Activated B cell treated with CpG ODN at 0.5 μM for 24 hours (primary cell): ENCODE measurements at regions not wholly inside any gene's neighbourhood (a gene's known extent, or its start where the extent isn't known, plus 50 kb on each side); places are given as distances from the start of the nearest gene placed in this dataset.

Source experiments
- ATAC-seq: fragments of 200-7000 bp; cut with Tn5 transposase; one replicate; pipeline ENCODE4 v1.10.0; 2021; ENCODE audit warnings: low read depth, mild to moderate bottlenecking, moderate library complexity
- CTCF ChIA-PET: fragments of 350-600 bp; sonication (Branson Sonifier 250); formaldehyde crosslinking; loops from one replicate; lab custom pipeline; 2021; ENCODE audit warnings: antibody characterized with exemption; lab: Charles Lee
- POLR2A ChIA-PET: fragments of 350-600 bp; sonication (Branson Sonifier 250); formaldehyde crosslinking; loops from one replicate; lab custom pipeline; 2021; ENCODE audit warnings: antibody characterized with exemption; lab: Charles Lee
- DNase-seq: peaks from one replicate; pipeline ENCODE4 v3.0.0; 2022
- H3K27ac Mint-ChIP-seq: one replicate; pipeline ENCODE4 v1.8.0; 2020; ENCODE audit warnings: mixed read lengths
- H3K27me3 Mint-ChIP-seq: one replicate; pipeline ENCODE4 v1.8.0; 2021; ENCODE audit warnings: mixed read lengths
- H3K36me3 Mint-ChIP-seq: one replicate; pipeline ENCODE4 v1.8.0; 2021; ENCODE audit warnings: low read depth, mixed read lengths
- H3K4me1 Mint-ChIP-seq: one replicate; pipeline ENCODE4 v1.8.0; 2021; ENCODE audit warnings: mixed read lengths
- H3K4me3 Mint-ChIP-seq: one replicate; pipeline ENCODE4 v1.8.0; 2020; ENCODE audit warnings: mild to moderate bottlenecking, mixed read lengths
- H3K9me3 Mint-ChIP-seq: one replicate; pipeline ENCODE4 v1.8.0; 2020; ENCODE audit warnings: mixed read lengths
- intact Hi-C: fragments of 100-400 bp; cut with micrococcal nuclease; formaldehyde crosslinking; loops from one replicate; pipeline ENCODE4 v1.15.1; 2024
- TF ChIP-seq, protein P1 (sequence below): fragments of 200-600 bp; IDR thresholded peaks from one replicate; pipeline ENCODE4 v1.8.0; 2022; ENCODE audit warnings: antibody characterized with exemption, mild to moderate bottlenecking

DNA sequence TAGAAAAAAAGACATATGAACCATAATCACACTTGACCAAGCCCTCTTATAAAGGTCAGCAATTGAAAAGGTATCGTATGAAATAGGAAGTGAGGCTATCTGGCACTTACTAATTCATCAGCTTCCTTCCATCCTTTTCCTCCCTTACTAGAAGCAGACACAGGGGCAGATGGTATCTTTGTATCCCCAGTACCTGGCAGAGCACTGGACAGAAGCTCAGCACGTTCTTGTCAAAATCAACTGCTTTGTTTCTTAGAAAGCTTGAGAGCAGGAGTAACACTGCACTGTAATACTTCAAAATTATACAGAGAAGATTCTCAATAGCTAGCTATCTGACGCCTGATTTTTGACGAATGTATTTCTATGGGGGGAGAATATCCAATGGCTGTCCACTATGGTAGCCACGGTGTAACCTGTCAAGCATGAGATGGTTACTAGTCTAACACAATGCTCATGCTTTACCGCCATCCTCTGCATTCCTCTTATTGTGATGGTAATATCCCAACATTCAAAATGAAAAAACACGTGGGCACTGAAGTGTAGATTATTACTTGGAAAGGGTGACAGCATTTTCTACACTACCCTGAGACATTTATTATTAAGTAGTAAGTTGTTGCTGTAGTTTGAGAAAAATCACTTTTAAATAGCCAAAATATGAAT lies 175.6 kb downstream of the SIPA1L2 start:
- Mint-ChIP-seq H3K4me3 (no peak overlapping the region), H3K27ac (no peak overlapping the region), H3K4me1 (no peaks in the 10 kb centered on the region), H3K9me3 (no peaks in the 10 kb centered on the region), H3K27me3 (no peaks in the 10 kb centered on the region), H3K36me3 (no peaks in the 10 kb centered on the region)
- TF ChIP-seq, protein P1, sequence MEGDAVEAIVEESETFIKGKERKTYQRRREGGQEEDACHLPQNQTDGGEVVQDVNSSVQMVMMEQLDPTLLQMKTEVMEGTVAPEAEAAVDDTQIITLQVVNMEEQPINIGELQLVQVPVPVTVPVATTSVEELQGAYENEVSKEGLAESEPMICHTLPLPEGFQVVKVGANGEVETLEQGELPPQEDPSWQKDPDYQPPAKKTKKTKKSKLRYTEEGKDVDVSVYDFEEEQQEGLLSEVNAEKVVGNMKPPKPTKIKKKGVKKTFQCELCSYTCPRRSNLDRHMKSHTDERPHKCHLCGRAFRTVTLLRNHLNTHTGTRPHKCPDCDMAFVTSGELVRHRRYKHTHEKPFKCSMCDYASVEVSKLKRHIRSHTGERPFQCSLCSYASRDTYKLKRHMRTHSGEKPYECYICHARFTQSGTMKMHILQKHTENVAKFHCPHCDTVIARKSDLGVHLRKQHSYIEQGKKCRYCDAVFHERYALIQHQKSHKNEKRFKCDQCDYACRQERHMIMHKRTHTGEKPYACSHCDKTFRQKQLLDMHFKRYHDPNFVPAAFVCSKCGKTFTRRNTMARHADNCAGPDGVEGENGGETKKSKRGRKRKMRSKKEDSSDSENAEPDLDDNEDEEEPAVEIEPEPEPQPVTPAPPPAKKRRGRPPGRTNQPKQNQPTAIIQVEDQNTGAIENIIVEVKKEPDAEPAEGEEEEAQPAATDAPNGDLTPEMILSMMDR = no peak
- ATAC-seq = no peak
- intact Hi-C loops = no loop called here
- ChIA-PET CTCF (no interaction called here), POLR2A (no interaction called here)
- DNase-seq = no peak

DNA sequence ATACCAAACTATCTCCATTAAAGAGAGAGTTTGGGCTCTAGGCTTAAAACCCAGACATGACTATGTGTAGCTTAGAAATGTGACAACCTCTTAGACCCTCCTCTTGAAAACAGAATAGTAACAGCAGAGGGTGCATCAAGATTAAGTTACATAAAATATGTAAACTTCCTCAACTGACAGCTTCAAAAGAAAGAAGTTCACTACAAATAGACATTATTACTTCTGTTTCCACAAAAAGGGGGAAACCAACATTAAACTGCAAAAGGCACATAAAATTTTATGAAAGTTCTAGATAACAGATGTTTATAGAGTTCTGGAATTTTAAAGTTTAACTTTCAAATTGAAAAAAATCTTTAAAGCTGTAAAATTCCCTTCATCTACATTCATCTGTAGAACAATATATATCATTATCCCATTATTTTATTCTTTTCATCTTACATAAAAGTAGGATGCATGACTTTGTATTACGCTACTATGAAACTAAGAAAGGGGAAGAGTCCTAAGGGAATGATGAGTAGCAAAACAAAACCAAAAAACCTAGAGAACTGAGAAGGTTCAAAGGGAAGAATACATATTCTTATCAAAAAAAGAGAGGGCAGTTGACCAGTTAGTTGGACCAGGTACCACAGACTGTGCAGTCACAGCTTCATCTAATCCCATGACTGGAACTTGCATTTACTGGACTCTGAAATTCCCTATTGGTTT lies 177.0 kb downstream of the SIPA1L2 start:
- ATAC-seq = no peak
- no peak overlapping the region for H3K27ac Mint-ChIP-seq
- POLR2A ChIA-PET = no interaction called here
- no peak for DNase-seq
- intact Hi-C loops = no loop called here
- H3K4me1 Mint-ChIP-seq = no peaks in the 10 kb centered on the region
- CTCF ChIA-PET = no interaction called here
- no peaks in the 10 kb centered on the region for H3K27me3 Mint-ChIP-seq
- H3K36me3 Mint-ChIP-seq = no peaks in the 10 kb centered on the region
- H3K4me3 Mint-ChIP-seq = no peak overlapping the region
- no peaks in the 10 kb centered on the region for H3K9me3 Mint-ChIP-seq
- TF ChIP-seq, protein P1 = no peak

DNA sequence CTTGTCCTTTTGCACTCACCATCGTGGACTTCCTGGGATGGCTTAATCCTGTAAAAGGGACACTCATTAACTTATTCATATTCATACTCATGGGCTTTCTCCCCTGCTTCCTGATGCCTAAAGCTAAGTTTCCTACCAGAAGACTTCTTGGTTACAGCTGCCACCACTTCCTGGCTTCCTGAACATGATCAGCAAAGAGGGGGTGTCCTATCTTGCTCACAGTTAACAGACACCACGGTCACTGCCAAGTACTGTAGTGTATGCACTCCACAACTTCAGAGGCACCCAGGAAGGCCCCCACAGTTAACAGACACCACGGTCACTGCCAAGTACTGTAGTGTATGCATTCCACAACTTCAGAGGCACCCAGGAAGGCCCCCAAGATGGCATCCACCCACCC lies 177.8 kb downstream of the SIPA1L2 start:
- no peaks in the 10 kb centered on the region for H3K36me3 Mint-ChIP-seq
- intact Hi-C loops = no loop called here
- ATAC-seq (no peak), DNase-seq (no peak)
- ChIA-PET CTCF (no interaction called here), POLR2A (no interaction called here)
- H3K4me3 Mint-ChIP-seq = no peak overlapping the region
- H3K27me3 Mint-ChIP-seq = no peaks in the 10 kb centered on the region
- H3K27ac Mint-ChIP-seq = no peak overlapping the region
- no peaks in the 10 kb centered on the region for H3K9me3 Mint-ChIP-seq
- no peaks in the 10 kb centered on the region for H3K4me1 Mint-ChIP-seq
- TF ChIP-seq, protein P1 = no peak

DNA sequence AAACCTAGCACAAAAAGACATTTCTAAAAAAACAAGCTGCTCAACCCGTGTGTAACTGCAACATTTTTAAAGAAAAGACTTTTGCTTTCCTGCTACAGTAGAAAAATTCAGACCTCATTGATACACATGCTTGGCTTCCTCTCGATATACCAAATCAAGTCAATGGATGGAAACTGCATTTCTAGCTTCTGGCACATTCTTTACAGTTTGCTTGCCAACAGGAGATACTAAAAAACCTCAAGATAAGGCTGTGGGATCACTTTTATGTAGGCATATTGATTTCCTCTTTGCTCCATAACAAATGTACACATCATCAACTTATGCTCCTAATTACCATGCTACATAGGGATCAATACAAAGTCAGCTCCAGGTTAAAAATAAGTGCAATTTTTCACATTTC lies 178.4 kb downstream of the SIPA1L2 start:
- H3K4me3 Mint-ChIP-seq = no peak overlapping the region
- H3K27me3 Mint-ChIP-seq = no peaks in the 10 kb centered on the region
- TF ChIP-seq, protein P1 = no peak
- no peak overlapping the region for H3K27ac Mint-ChIP-seq
- ChIA-PET CTCF (no interaction called here), POLR2A (no interaction called here)
- ATAC-seq (no peak), DNase-seq (no peak)
- intact Hi-C loops = no loop called here
- H3K36me3 Mint-ChIP-seq = no peaks in the 10 kb centered on the region
- H3K4me1 Mint-ChIP-seq = no peaks in the 10 kb centered on the region
- no peaks in the 10 kb centered on the region for H3K9me3 Mint-ChIP-seq

DNA sequence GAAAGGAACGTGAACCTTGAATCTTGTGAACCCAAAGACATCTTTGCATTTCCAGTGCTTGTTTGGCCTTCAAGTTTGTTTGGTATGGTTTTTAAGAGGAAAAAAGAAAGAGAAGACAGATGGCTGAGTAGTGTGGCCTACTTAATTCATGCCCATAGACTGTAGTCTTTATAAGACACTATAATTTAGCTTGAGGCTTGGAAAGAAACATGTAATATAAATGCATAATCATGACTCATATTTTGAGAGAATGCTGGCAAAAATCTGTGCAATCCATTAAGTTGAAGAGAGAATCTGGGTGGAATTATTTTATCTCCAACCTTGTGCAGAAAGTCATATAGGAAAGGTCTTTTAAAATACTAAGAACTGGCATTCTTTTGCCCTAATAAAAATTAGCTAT lies 179.3 kb downstream of the SIPA1L2 start:
- Mint-ChIP-seq H3K4me3 (no peak overlapping the region), H3K27ac (no peak overlapping the region), H3K27me3 (no peaks in the 10 kb centered on the region), H3K36me3 (no peaks in the 10 kb centered on the region), H3K4me1 (no peaks in the 10 kb centered on the region), H3K9me3 (no peaks in the 10 kb centered on the region)
- no peak for DNase-seq
- TF ChIP-seq, protein P1 = no peak
- intact Hi-C loops = no loop called here
- POLR2A ChIA-PET = no interaction called here
- no peak for ATAC-seq
- CTCF ChIA-PET = no interaction called here
